Upper lobe of left lung (tissue), 4 donors: ENCODE measurements at regions not wholly inside any gene's neighbourhood (a gene's known extent, or its start where the extent isn't known, plus 50 kb on each side); places are given as distances from the start of the nearest gene placed in this dataset.

Experiments
- CTCF ChIP-seq, 6 experiments: fragments of 450-650 bp in 4 of 6; fragments of 200-600 bp in 2 of 6; sonication (generic) in 2 of 6; IDR thresholded peaks; one replicate each; pipeline ENCODE4 v1.5.1; 2016 to 2019; ENCODE audit warnings: antibody characterized with exemption in 6 of 6
- POLR2A ChIP-seq, 4 donors: fragments of 450-650 bp; IDR thresholded peaks; one replicate each; pipeline ENCODE4 v1.5.1; 2016 to 2017; ENCODE audit warnings: antibody characterized with exemption in 4 of 4, mild to moderate bottlenecking in 2 of 4

GRCh38 chr1:47536646-47537118, 98.8 kb downstream of the FOXD2 start:
- TF ChIP-seq CTCF (IDR thresholded peaks at IDR 0.05) (no peak), POLR2A (IDR thresholded peaks at IDR 0.05) (no peak)
